GM12878 (cell line): ENCODE measurements at regions not wholly inside any gene's neighbourhood (a gene's known extent, or its start where the extent isn't known, plus 50 kb on each side); places are given as distances from the start of the nearest gene placed in this dataset.
A peak's percentile ranks its signal among the peaks of the same experiment; 100 is the strongest.

Experiments
- ATAC-seq: fragments of 200-7000 bp; cut with Tn5 transposase; 3 replicates; pipeline ENCODE4 v1.9.1; 2020; ENCODE audit warnings: mild to moderate bottlenecking, moderate library complexity
- BruUV-seq: library from RNA; stranded (reverse); fragments of 400-500 nt; replicated peaks from 2 replicates; lab custom pipeline; 2021; lab: Mats Ljungman, UMichigan
- CTCF ChIA-PET: fragments of 300-600 bp; sonication (Branson Sonifier 250); formaldehyde crosslinking; extraction: SDS; loops from one replicate; lab custom pipeline; 2021; ENCODE audit warnings: inconsistent platforms; lab: Yijun Ruan, JAX
- POLR2A ChIA-PET: fragments of 350-600 bp; formaldehyde crosslinking; extraction: SDS; loops from one replicate; lab custom pipeline; 2021; ENCODE audit warnings: inconsistent platforms; lab: Charles Lee
- RAD21 ChIA-PET: fragments of 300-600 bp; sonication (Branson Sonifier 250); formaldehyde crosslinking; loops from one replicate; lab custom pipeline; 2023; ENCODE audit warnings: antibody characterized with exemption; ENCODE audit not compliant: unreplicated experiment; lab: Charles Lee
- SMC1A ChIA-PET: fragments of 300-600 bp; sonication (Branson Sonifier 250); formaldehyde crosslinking; loops from one replicate; lab custom pipeline; 2023; ENCODE audit not compliant: unreplicated experiment, uncharacterized antibody; lab: Charles Lee
- DNase-seq: peaks from one replicate; pipeline ENCODE4 v3.0.0-alpha.2; 2011; ENCODE audit warnings: low read depth, low spot score
- FAIRE-seq: peaks from 3 replicates; lab custom pipeline; 2011; peaks lifted over from hg19 to GRCh38; lab: Jason Lieb, UNC
- H2AFZ ChIP-seq: 2 replicates; pipeline ENCODE4 v1.6.0; 2011; ENCODE audit warnings: low read depth, low read length, control low read depth; ENCODE audit not compliant: control insufficient read depth
- H3K27ac ChIP-seq: 2 replicates; pipeline ENCODE4 v1.5.1; 2011; ENCODE audit warnings: control low read depth; ENCODE audit not compliant: control insufficient read depth, insufficient read depth
- H3K27me3 ChIP-seq, 2 experiments: replicated peaks in 1 of 2; 2 replicates each; pipeline versions ENCODE4 v1.6.0 to v1.6.1; 2011; ENCODE audit warnings: low read length in 1 of 2; ENCODE audit not compliant: control insufficient read depth in 2 of 2, insufficient read depth in 2 of 2
- H3K36me3 ChIP-seq, 2 experiments: 2 replicates each; pipeline ENCODE4 v1.5.1; 2011; ENCODE audit warnings: low read length in 1 of 2; ENCODE audit not compliant: control insufficient read depth in 2 of 2, insufficient read depth in 2 of 2
- H3K4me1 ChIP-seq: 2 replicates; pipeline ENCODE4 v1.6.1; 2011; ENCODE audit warnings: mild to moderate bottlenecking, low read length, moderate library complexity, mixed read lengths; ENCODE audit not compliant: control insufficient read depth, insufficient read depth
- H3K4me2 ChIP-seq: 2 replicates; pipeline ENCODE4 v1.6.0; 2011; ENCODE audit warnings: control low read depth; ENCODE audit not compliant: control insufficient read depth, insufficient read depth
- H3K4me3 ChIP-seq: fragments of 200-600 bp; sonication (generic); 2 replicates; pipeline ENCODE4 v1.5.1; 2016
- H3K79me2 ChIP-seq: 2 replicates; pipeline ENCODE4 v1.6.0; 2011; ENCODE audit warnings: low read length; ENCODE audit not compliant: control insufficient read depth, insufficient read depth
- H3K9ac ChIP-seq: 2 replicates; pipeline ENCODE4 v1.8.0; 2011; ENCODE audit warnings: low read length, control low read depth, mixed read lengths; ENCODE audit not compliant: control insufficient read depth, insufficient read depth
- H3K9me3 ChIP-seq: replicated peaks from 3 replicates; pipeline ENCODE4 v1.5.1; 2011; ENCODE audit warnings: mild to moderate bottlenecking, low read length; ENCODE audit not compliant: control insufficient read depth, insufficient read depth
- H4K20me1 ChIP-seq: 2 replicates; pipeline ENCODE4 v1.6.0; 2011; ENCODE audit not compliant: control insufficient read depth, insufficient read depth
- CBX5 ChIP-seq: sonication (generic); IDR thresholded peaks from 2 replicates; pipeline ENCODE4 v1.6.1; 2016; ENCODE audit warnings: low read depth, moderate library complexity, mild to moderate bottlenecking, inconsistent platforms
- EED ChIP-seq: sonication (generic); IDR thresholded peaks from 2 replicates; pipeline ENCODE4 v1.6.1; 2016; ENCODE audit warnings: antibody characterized with exemption, low read depth
- MTA2 ChIP-seq: fragments of 450-650 bp; IDR thresholded peaks from 2 replicates; pipeline ENCODE4 v1.6.1; 2016; ENCODE audit warnings: low read depth, mild to moderate bottlenecking, moderate library complexity
- MYB ChIP-seq: fragments of 150-350 bp; IDR thresholded peaks from 2 replicates; pipeline ENCODE4 v1.6.1; 2014; ENCODE audit warnings: mild to moderate bottlenecking, low read depth, low read length, borderline replicate concordance
- NFYB ChIP-seq: IDR thresholded peaks from 2 replicates; pipeline ENCODE4 v1.6.1; 2011; ENCODE audit warnings: low read depth, mild to moderate bottlenecking, low read length, improper control_type of control experiment, moderate library complexity; ENCODE audit not compliant: insufficient read depth
- RUNX3 ChIP-seq: IDR thresholded peaks from 2 replicates; pipeline ENCODE4 v1.6.1; 2012; ENCODE audit warnings: low read length, inconsistent platforms
- STAT3 ChIP-seq: IDR thresholded peaks from 2 replicates; pipeline ENCODE4 v1.6.1; 2011; ENCODE audit warnings: low read depth, low read length, improper control_type of control experiment
- TAF1 ChIP-seq: IDR thresholded peaks from 2 replicates; pipeline ENCODE4 v1.6.1; 2011; ENCODE audit warnings: mild to moderate bottlenecking, low read depth, low read length, borderline replicate concordance
- WGBS: methylation state at CpG from one replicate; pipeline ENCODE4 v1.1.6; 2016; ENCODE audit warnings: low lambda C conversion rate; ENCODE audit not compliant: insufficient replicate concordance, insufficient coverage; ENCODE audit errors: missing lambda C conversion rate; 5-methylcytosine and 5-hydroxymethylcytosine counted together
- in situ Hi-C: fragments of 300-500 bp; cut with MboI; formaldehyde crosslinking; loops from 9 replicates; pipeline ENCODE4 v1.14.3; 2018; ENCODE audit warnings: mixed read lengths
- intact Hi-C: fragments of 100-400 bp; cut with micrococcal nuclease; formaldehyde crosslinking; loops from one replicate; pipeline ENCODE4 v1.14.2; 2022; ENCODE audit not compliant: unreplicated experiment

DNA sequence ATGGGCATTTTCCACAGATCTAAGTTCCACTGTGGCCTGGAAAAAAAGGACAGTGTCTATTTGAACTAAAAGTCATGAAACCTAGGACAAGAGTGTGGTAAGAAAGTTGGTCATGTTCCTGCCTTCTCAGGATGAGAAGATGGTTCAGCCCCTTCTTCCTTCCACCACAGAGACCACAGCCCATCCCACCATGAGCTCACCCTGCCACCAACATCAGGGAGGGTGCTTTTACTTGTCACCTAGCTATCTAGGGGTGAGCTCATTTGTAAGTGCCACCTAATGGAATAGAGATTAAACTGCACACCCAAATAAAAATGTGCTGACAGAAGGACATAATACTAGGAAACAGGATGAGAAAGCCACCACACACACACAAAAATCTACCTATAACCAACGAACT lies 235.9 kb downstream of the SPIN4 start:
- ATAC-seq, result peak; percentile 54
- intact Hi-C loops, result no loop called here
- no peaks in the 10 kb centered on the region; the same call in 1 of the 3 replicates for H3K9me3 ChIP-seq
- ChIA-PET SMC1A (interaction anchor here (1.9 kb wide), 1 partner anchor 14 kb away, joined by 6 read pairs; no protein-coding TSS in a partner anchor), RAD21 (no interaction called here), CTCF (interaction anchor here (1.2 to 1.3 kb wide), 2 partner anchors 13 to 65 kb away, joined by 4 to 6 read pairs; no protein-coding TSS in a partner anchor), POLR2A (no interaction called here)
- TF ChIP-seq MTA2 (no peak), EED (0 out of 2 replicates have a peak, but pooled peaks have one; percentile 22), MYB (no peak), STAT3 (no peak), RUNX3 (peak; percentile 75), CBX5 (no peak), NFYB (no peak), TAF1 (no peak)
- no peaks in the 10 kb centered on the region for H3K79me2 ChIP-seq
- FAIRE-seq, result no peak
- H4K20me1 ChIP-seq, result no peaks in the 10 kb centered on the region
- BruUV-seq, result no TSS peak
- H3K4me1 ChIP-seq, result no peaks in the 10 kb centered on the region; the same call in 1 of the 2 replicates
- in situ Hi-C loops, result no loop called here
- no peak overlapping the region for H2AFZ ChIP-seq
- H3K4me3 ChIP-seq, result no peak overlapping the region
- H3K4me2 ChIP-seq, result no peak overlapping the region
- no peaks in the 10 kb centered on the region for H3K27me3 ChIP-seq
- WGBS, result 0% methylated on average over 1 of the region's 1 CpG
- no peak for DNase-seq
- H3K36me3 ChIP-seq, result no peaks in the 10 kb centered on the region
- H3K27ac ChIP-seq, result no peak overlapping the region
- H3K9ac ChIP-seq, result no peak overlapping the region
